HCT116 (cell line): ENCODE measurements at regions not wholly inside any gene's neighbourhood (a gene's known extent, or its start where the extent isn't known, plus 50 kb on each side); places are given as distances from the start of the nearest gene placed in this dataset.

Experiments
- ATAC-seq: fragments of 200-7000 bp; cut with Tn5 transposase; 2 replicates; pipeline ENCODE4 v1.9.1; 2020; ENCODE audit warnings: mild to moderate bottlenecking, moderate library complexity
- BruUV-seq: library from RNA; stranded (reverse); fragments of 400-500 nt; replicated peaks from 2 replicates; lab custom pipeline; 2021; lab: Mats Ljungman, UMichigan
- CTCF ChIA-PET: fragments of 300-600 bp; sonication (Branson Sonifier 250); formaldehyde crosslinking; loops from one replicate; lab custom pipeline; 2021; ENCODE audit warnings: antibody characterized with exemption; lab: Charles Lee
- POLR2A ChIA-PET: fragments of 300-600, 350-600 bp; sonication (Branson Sonifier 250); formaldehyde crosslinking; loops from one replicate; lab custom pipeline; 2021; ENCODE audit warnings: antibody characterized with exemption; lab: Charles Lee
- RAD21 ChIA-PET, 2 experiments: fragments of 300-600 bp; sonication (Branson Sonifier 250); formaldehyde crosslinking; loops; one replicate each; lab custom pipeline; 2023; ENCODE audit warnings: low total read pairs in 2 of 2; ENCODE audit not compliant: uncharacterized antibody in 2 of 2, unreplicated experiment in 2 of 2, low non-redundant PET in 1 of 2; lab: Charles Lee
- DNase-seq: peaks from one replicate; pipeline ENCODE4 v3.0.0-alpha.2; 2010; ENCODE audit warnings: low read depth, low spot score
- H2AFZ ChIP-seq: fragments of 200-600 bp; shearing (Covaris generic), sonication (generic); 2 replicates; pipeline ENCODE4 v1.6.1; 2017; ENCODE audit warnings: low read depth, mixed run types, mixed read lengths, antibody characterized with exemption, low read length; ENCODE audit not compliant: poor library complexity, severe bottlenecking
- H3K27ac ChIP-seq: 2 replicates; pipeline ENCODE4 v1.5.1; 2012; ENCODE audit warnings: low read depth, low read length
- H3K27me3 ChIP-seq: fragments of 200-600 bp; sonication (generic); 2 replicates; pipeline ENCODE4 v1.6.1; 2016; ENCODE audit warnings: mixed run types, low read length, mixed read lengths; ENCODE audit not compliant: insufficient read depth
- H3K36me3 ChIP-seq, 2 experiments: fragments of 200-500 bp in 1 of 2; fragments of 200-600 bp in 1 of 2; sonication (Bioruptor generic) in 1 of 2; sonication (generic) in 1 of 2; 2 replicates each; pipeline versions ENCODE4 v1.5.1 to v1.6.1; 2014 to 2016; ENCODE audit warnings: low read length in 2 of 2, inconsistent platforms in 1 of 2, mixed read lengths in 1 of 2, mixed run types in 1 of 2; ENCODE audit not compliant: insufficient read depth in 2 of 2, control insufficient read depth in 1 of 2
- H3K4me1 ChIP-seq, 2 experiments: fragments of 200-600 bp in 1 of 2; sonication (generic) in 1 of 2; 2 replicates each; pipeline versions ENCODE4 v1.5.1 to v1.6.1; 2012 to 2017; ENCODE audit warnings: low read length in 2 of 2, inconsistent platforms in 1 of 2, mild to moderate bottlenecking in 1 of 2, mixed read lengths in 1 of 2, mixed run types in 1 of 2, moderate library complexity in 1 of 2; ENCODE audit not compliant: insufficient read depth in 2 of 2, control insufficient read depth in 1 of 2
- H3K4me2 ChIP-seq: fragments of 200-600 bp; sonication (generic); 2 replicates; pipeline ENCODE4 v1.6.1; 2017; ENCODE audit warnings: mixed run types, low read length, mixed read lengths
- H3K4me3 ChIP-seq, 2 experiments: fragments of 200-600 bp in 1 of 2; sonication (generic) in 1 of 2; replicated peaks in 1 of 2; 2 replicates each; pipeline ENCODE4 v1.5.1; 2011 to 2016; ENCODE audit warnings: low read length in 2 of 2, control low read depth in 1 of 2, low read depth in 1 of 2, mild to moderate bottlenecking in 1 of 2, mixed read lengths in 1 of 2, mixed run types in 1 of 2
- H3K79me2 ChIP-seq: fragments of 200-600 bp; sonication (generic); 2 replicates; pipeline ENCODE4 v1.6.1; 2017; ENCODE audit warnings: mild to moderate bottlenecking, mixed run types, low read length, moderate library complexity, mixed read lengths; ENCODE audit not compliant: insufficient read depth
- H3K9ac ChIP-seq: fragments of 200-600 bp; sonication (generic); 2 replicates; pipeline ENCODE4 v1.6.1; 2016; ENCODE audit warnings: low read length, mixed read lengths
- H3K9me2 ChIP-seq: fragments of 200-600 bp; sonication (generic), shearing (Covaris generic); 2 replicates; pipeline ENCODE4 v1.6.1; 2017; ENCODE audit warnings: mixed run types, mild to moderate bottlenecking, moderate library complexity; ENCODE audit not compliant: insufficient read depth
- H3K9me3 ChIP-seq, 2 experiments: fragments of 200-500 bp in 1 of 2; fragments of 200-600 bp in 1 of 2; sonication (Bioruptor generic) in 1 of 2; sonication (generic) in 1 of 2; 2 replicates each; pipeline ENCODE4 v1.6.1; 2014 to 2017; ENCODE audit warnings: low read length in 2 of 2, mixed read lengths in 2 of 2, inconsistent platforms in 1 of 2, low read depth in 1 of 2, mild to moderate bottlenecking in 1 of 2, mixed run types in 1 of 2, moderate library complexity in 1 of 2; ENCODE audit not compliant: control insufficient read depth in 1 of 2, insufficient read depth in 1 of 2
- H4K20me1 ChIP-seq: fragments of 200-600 bp; sonication (generic), shearing (Covaris generic); 2 replicates; pipeline ENCODE4 v1.6.1; 2017; ENCODE audit warnings: mixed run types, mild to moderate bottlenecking, moderate library complexity; ENCODE audit not compliant: insufficient read depth
- CBX3 ChIP-seq: IDR thresholded peaks from 2 replicates; pipeline ENCODE4 v1.6.1; 2012; ENCODE audit warnings: low read depth
- EGR1 ChIP-seq: IDR thresholded peaks from 2 replicates; pipeline ENCODE4 v1.6.1; 2012; ENCODE audit warnings: low read depth
- ELF1 ChIP-seq: IDR thresholded peaks from 2 replicates; pipeline ENCODE4 v1.6.1; 2012; ENCODE audit warnings: low read depth, borderline replicate concordance
- EZH2 ChIP-seq: fragments of 200-600 bp; sonication (generic); IDR thresholded peaks from 2 replicates; pipeline ENCODE4 v1.6.1; 2017; ENCODE audit warnings: antibody characterized with exemption, mixed run types
- FOSL1 ChIP-seq: IDR thresholded peaks from 2 replicates; pipeline ENCODE4 v1.6.1; 2012; ENCODE audit warnings: low read depth
- JUND ChIP-seq: IDR thresholded peaks from 2 replicates; pipeline ENCODE4 v1.6.1; 2012
- SIN3A ChIP-seq: IDR thresholded peaks from 2 replicates; pipeline ENCODE4 v1.6.1; 2012; ENCODE audit warnings: low read depth
- SP1 ChIP-seq: IDR thresholded peaks from 2 replicates; pipeline ENCODE4 v1.6.1; 2012; ENCODE audit warnings: low read depth
- SRF ChIP-seq: IDR thresholded peaks from 2 replicates; pipeline ENCODE4 v1.6.1; 2012; ENCODE audit warnings: low read depth
- YY1 ChIP-seq: IDR thresholded peaks from 2 replicates; pipeline ENCODE4 v1.6.1; 2011; ENCODE audit warnings: low read length, low read depth, moderate library complexity, mild to moderate bottlenecking; ENCODE audit not compliant: insufficient replicate concordance; ENCODE audit errors: extremely low read depth
- ZFX ChIP-seq: fragments of 450-650 bp; IDR thresholded peaks from 2 replicates; pipeline ENCODE4 v1.6.1; 2017
- ZNF274 ChIP-seq: fragments of 200-500 bp; sonication (Bioruptor generic); IDR thresholded peaks from 2 replicates; pipeline ENCODE4 v1.6.1; 2014; ENCODE audit warnings: mild to moderate bottlenecking, low read depth, low read length, inconsistent platforms
- intact Hi-C: fragments of 100-400 bp; cut with micrococcal nuclease; formaldehyde crosslinking; loops from 2 replicates; pipeline ENCODE4 v1.10.0; 2022
- TF ChIP-seq, protein P1 (sequence below): IDR thresholded peaks from 2 replicates; pipeline ENCODE4 v1.6.1; 2011; ENCODE audit warnings: mild to moderate bottlenecking, low read length, moderate library complexity; ENCODE audit not compliant: insufficient replicate concordance; ENCODE audit errors: extremely low read depth
- TF ChIP-seq, protein P2 (sequence below): IDR thresholded peaks from 2 replicates; pipeline ENCODE4 v1.6.1; 2012

DNA sequence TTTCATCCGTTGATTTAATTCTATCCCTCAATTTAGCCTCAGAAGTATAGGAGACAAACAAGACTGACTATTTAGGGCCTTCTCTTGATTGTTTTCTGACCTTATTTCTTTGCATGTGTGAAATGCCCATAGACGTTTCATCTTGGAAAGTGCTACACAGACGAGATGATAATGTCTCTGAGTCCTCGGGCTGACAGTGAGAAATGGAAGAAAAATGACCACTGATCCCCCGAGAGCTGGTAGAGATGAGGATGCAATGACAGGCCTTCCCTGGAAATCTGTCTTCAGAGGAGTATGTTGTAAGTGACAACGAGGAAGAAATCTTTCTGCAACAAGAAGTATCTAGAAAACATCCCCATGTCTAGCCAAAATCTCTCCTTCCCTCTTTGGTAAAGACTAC lies 522.9 kb downstream of the HAPSTR1 start:
- BruUV-seq: no TSS peak
- no peaks in the 10 kb centered on the region for H4K20me1 ChIP-seq
- POLR2A ChIA-PET: no interaction called here

DNA sequence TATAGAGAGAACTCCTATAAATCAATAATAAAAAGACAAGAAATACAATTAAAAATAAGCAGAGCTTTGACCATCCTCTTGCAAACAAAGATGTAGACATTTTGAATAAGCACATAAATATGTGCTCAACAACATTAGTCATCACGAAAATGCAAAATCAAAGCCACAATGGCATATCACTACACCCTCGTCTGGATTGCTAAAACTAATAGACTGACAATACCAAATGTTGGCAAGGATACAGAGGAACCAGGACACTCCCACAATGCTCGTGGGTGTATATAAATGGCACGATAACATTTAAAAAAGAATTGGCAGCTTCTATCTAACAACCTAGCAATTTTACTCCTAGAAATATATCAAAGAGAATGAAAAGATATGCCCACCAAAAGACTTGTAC lies 530.8 kb downstream of the HAPSTR1 start:
- BruUV-seq: no TSS peak
- intact Hi-C loops: no loop called here
- H3K4me1 ChIP-seq: no peaks in the 10 kb centered on the region
- DNase-seq (no peak), ATAC-seq (no peak)
- TF ChIP-seq ELF1 (no peak), EZH2 (no peak), SIN3A (no peak), JUND (no peak), ZFX (no peak), SRF (no peak), YY1 (no peak)
- TF ChIP-seq, protein P1, sequence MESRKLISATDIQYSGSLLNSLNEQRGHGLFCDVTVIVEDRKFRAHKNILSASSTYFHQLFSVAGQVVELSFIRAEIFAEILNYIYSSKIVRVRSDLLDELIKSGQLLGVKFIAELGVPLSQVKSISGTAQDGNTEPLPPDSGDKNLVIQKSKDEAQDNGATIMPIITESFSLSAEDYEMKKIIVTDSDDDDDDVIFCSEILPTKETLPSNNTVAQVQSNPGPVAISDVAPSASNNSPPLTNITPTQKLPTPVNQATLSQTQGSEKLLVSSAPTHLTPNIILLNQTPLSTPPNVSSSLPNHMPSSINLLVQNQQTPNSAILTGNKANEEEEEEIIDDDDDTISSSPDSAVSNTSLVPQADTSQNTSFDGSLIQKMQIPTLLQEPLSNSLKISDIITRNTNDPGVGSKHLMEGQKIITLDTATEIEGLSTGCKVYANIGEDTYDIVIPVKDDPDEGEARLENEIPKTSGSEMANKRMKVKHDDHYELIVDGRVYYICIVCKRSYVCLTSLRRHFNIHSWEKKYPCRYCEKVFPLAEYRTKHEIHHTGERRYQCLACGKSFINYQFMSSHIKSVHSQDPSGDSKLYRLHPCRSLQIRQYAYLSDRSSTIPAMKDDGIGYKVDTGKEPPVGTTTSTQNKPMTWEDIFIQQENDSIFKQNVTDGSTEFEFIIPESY: no peak
- TF ChIP-seq, protein P2, sequence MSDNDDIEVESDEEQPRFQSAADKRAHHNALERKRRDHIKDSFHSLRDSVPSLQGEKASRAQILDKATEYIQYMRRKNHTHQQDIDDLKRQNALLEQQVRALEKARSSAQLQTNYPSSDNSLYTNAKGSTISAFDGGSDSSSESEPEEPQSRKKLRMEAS: no peak
- POLR2A ChIA-PET: no interaction called here
- CTCF ChIA-PET: interaction anchor here (1.1 kb wide), 1 partner anchor 26 kb away, joined by 7 read pairs; no protein-coding TSS in a partner anchor
- H3K9ac ChIP-seq: no peak overlapping the region
- H3K79me2 ChIP-seq: no peaks in the 10 kb centered on the region
- no peaks in the 10 kb centered on the region for H3K36me3 ChIP-seq
- H3K4me2 ChIP-seq: no peak overlapping the region
- no peaks in the 10 kb centered on the region for H3K9me3 ChIP-seq
- H4K20me1 ChIP-seq: no peaks in the 10 kb centered on the region
- RAD21 ChIA-PET: no interaction called here
- no peak overlapping the region for H3K27ac ChIP-seq
- H2AFZ ChIP-seq: no peak overlapping the region
- H3K27me3 ChIP-seq: peaks cover 8% of the 10 kb centered on the region
- no peak overlapping the region for H3K4me3 ChIP-seq
- no peaks in the 10 kb centered on the region for H3K9me2 ChIP-seq

More for the DNA sequence above, 522.9 kb downstream of the HAPSTR1 start:
- ChIA-PET RAD21 (no interaction called here), CTCF (no interaction called here)
- Histone ChIP-seq H3K36me3 (no peaks in the 10 kb centered on the region), H3K4me1 (no peaks in the 10 kb centered on the region), H3K9me3 (no peaks in the 10 kb centered on the region), H3K4me2 (no peak overlapping the region), H3K79me2 (no peaks in the 10 kb centered on the region), H3K4me3 (no peak overlapping the region), H3K9me2 (no peaks in the 10 kb centered on the region), H3K9ac (no peak overlapping the region), H2AFZ (no peak overlapping the region), H3K27ac (no peak overlapping the region), H3K27me3 (peaks cover 5% of the 10 kb centered on the region; the same call in 1 of the 2 replicates)
- intact Hi-C loops: no loop called here
- TF ChIP-seq YY1: no peak
- no peak for TF ChIP-seq JUND
- no peak for TF ChIP-seq EGR1
- no peak for TF ChIP-seq EZH2
- TF ChIP-seq ZFX: no peak
- TF ChIP-seq SRF: no peak
- no peak for TF ChIP-seq SIN3A
- TF ChIP-seq FOSL1: no peak
- no peak for TF ChIP-seq CBX3
- TF ChIP-seq SP1: no peak
- TF ChIP-seq ZNF274: no peak
- no peak for ATAC-seq
- DNase-seq: no peak
